ENCODE measurements at regions not wholly inside any gene's neighbourhood (a gene's known extent, or its start where the extent isn't known, plus 50 kb on each side); places are given as distances from the start of the nearest gene placed in this dataset.

DNA sequence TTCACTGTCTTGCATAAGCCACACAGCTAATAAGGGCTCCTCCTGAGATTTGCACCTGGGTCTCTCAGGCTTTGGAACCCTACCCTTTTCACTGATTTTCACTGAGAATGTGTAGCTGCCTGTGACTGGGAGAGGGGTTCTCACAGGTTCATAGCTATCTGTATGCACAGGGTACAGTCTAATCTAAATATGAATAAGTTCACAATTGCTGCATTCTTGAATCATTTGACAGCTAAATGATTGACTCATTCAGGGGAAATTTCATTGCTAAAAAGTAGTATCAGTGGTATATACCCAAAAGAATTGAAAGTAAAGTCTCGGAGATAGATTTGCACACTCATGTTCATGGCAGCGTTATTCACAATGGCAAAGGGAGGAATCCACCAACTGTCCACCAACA lies 140.7 kb downstream of the BOD1 start:
- DNase-seq, result no peak
- H3K4me1 Mint-ChIP-seq, result no peaks in the 10 kb centered on the region
- H3K4me3 Mint-ChIP-seq, result no peak overlapping the region
- no peaks in the 10 kb centered on the region for H3K9me3 Mint-ChIP-seq
- CTCF ChIA-PET, result no interaction called here
- no peak overlapping the region for H3K27ac Mint-ChIP-seq
- no peaks in the 10 kb centered on the region for H3K36me3 Mint-ChIP-seq
- no peaks in the 10 kb centered on the region for H3K27me3 Mint-ChIP-seq

GRCh38 chr5:173474881-173475287 lies 141.6 kb downstream of the BOD1 start:
- Mint-ChIP-seq H3K4me1 (no peaks in the 10 kb centered on the region), H3K4me3 (no peak overlapping the region), H3K27me3 (no peaks in the 10 kb centered on the region), H3K36me3 (no peaks in the 10 kb centered on the region), H3K9me3 (no peaks in the 10 kb centered on the region), H3K27ac (no peak overlapping the region)
- DNase-seq, result no peak
- CTCF ChIA-PET, result no interaction called here

GRCh38 chr5:173473288-173473687 lies 143.2 kb downstream of the BOD1 start:
- CTCF ChIA-PET, result no interaction called here
- no peaks in the 10 kb centered on the region for H3K36me3 Mint-ChIP-seq
- no peaks in the 10 kb centered on the region for H3K27me3 Mint-ChIP-seq
- H3K4me3 Mint-ChIP-seq, result no peak overlapping the region
- H3K4me1 Mint-ChIP-seq, result no peaks in the 10 kb centered on the region
- no peak overlapping the region for H3K27ac Mint-ChIP-seq
- no peak for DNase-seq
- no peaks in the 10 kb centered on the region for H3K9me3 Mint-ChIP-seq

- Mint-ChIP-seq H3K36me3 (no peaks in the 10 kb centered on the region), H3K4me1 (no peaks in the 10 kb centered on the region), H3K9me3 (no peaks in the 10 kb centered on the region), H3K4me3 (no peak overlapping the region), H3K27ac (no peak overlapping the region), H3K27me3 (no peaks in the 10 kb centered on the region)
- CTCF ChIA-PET, result no interaction called here
- no peak for DNase-seq
Measured at GRCh38 chr5:173472784-173473278, 143.6 kb downstream of the BOD1 start.

GRCh38 chr5:173472164-173472563 lies 143.9 kb upstream of the STC2 start:
- no peaks in the 10 kb centered on the region for H3K9me3 Mint-ChIP-seq
- no peaks in the 10 kb centered on the region for H3K4me1 Mint-ChIP-seq
- no peaks in the 10 kb centered on the region for H3K27me3 Mint-ChIP-seq
- H3K36me3 Mint-ChIP-seq, result no peaks in the 10 kb centered on the region
- DNase-seq, result no peak
- no peak overlapping the region for H3K27ac Mint-ChIP-seq
- H3K4me3 Mint-ChIP-seq, result no peak overlapping the region
- CTCF ChIA-PET, result no interaction called here

DNA sequence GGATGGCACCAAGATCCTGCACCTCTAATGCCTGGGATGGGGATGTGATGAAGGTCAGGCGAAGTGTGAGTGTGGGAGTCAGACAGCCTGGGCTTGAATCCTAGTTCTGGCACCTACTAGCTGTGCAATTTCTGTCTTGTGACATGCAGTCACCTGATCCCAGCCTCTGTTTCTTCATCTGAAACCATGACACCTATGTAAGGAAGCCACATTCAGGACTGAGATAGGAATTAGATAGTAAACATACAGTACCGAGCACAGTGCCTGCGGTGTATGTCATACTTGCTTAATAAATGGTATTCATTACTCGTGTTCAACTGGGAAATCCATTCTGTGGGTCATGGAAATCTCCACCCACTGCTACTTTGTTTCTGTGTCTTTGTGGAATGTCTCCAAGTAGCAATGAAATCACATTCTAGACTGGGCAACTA lies 140.6 kb upstream of the STC2 start:
- Mint-ChIP-seq H3K27me3 (no peaks in the 10 kb centered on the region), H3K9me3 (peaks cover 12% of the 10 kb centered on the region), H3K4me1 (no peaks in the 10 kb centered on the region), H3K27ac (no peak overlapping the region), H3K36me3 (no peaks in the 10 kb centered on the region), H3K4me3 (no peak overlapping the region)
- CTCF ChIA-PET, result no interaction called here
- DNase-seq, result no peak

GRCh38 chr5:173466227-173466626 lies 138.0 kb upstream of the STC2 start:
- H3K36me3 Mint-ChIP-seq, result no peaks in the 10 kb centered on the region
- no peak overlapping the region for H3K4me3 Mint-ChIP-seq

DNA sequence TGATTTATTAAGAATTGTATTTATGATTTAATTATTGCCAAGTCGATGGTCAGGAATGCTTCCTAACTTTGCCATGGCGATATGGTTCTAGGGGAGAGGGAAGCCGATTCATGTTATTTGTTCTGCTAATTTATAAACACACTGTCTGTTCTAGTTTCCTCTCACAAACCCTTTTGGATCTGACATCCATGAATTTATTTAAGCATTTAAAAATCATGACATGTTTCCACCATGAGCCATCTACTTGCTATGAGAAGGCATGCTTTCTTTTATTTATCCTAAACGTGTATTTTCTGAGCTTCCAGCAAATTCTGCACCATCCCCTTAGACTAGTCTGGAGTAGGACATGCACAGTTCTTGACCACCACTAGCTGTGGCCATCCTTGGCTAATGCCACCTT lies 136.6 kb upstream of the STC2 start:
- Mint-ChIP-seq H3K27me3 (peaks cover 3% of the 10 kb centered on the region), H3K36me3 (no peaks in the 10 kb centered on the region), H3K4me1 (no peaks in the 10 kb centered on the region), H3K9me3 (peaks cover 12% of the 10 kb centered on the region), H3K4me3 (no peak overlapping the region), H3K27ac (no peak overlapping the region)
- CTCF ChIA-PET, result no interaction called here
- DNase-seq, result no peak

More at GRCh38 chr5:173466227-173466626, 138.0 kb upstream of the STC2 start:
- Mint-ChIP-seq H3K27ac (no peak overlapping the region), H3K4me1 (no peaks in the 10 kb centered on the region), H3K27me3 (peaks cover 3% of the 10 kb centered on the region), H3K9me3 (peaks cover 12% of the 10 kb centered on the region)
- no peak for DNase-seq
- CTCF ChIA-PET, result no interaction called here

- no peak for DNase-seq
- Mint-ChIP-seq H3K27me3 (peaks cover 3% of the 10 kb centered on the region), H3K4me1 (no peaks in the 10 kb centered on the region), H3K27ac (no peak overlapping the region), H3K4me3 (no peak overlapping the region), H3K9me3 (peaks cover 12% of the 10 kb centered on the region), H3K36me3 (no peaks in the 10 kb centered on the region)
- CTCF ChIA-PET, result no interaction called here
Measured at GRCh38 chr5:173463207-173463606, 135.0 kb upstream of the STC2 start.

- DNase-seq, result no peak
- CTCF ChIA-PET, result no interaction called here
- no peaks in the 10 kb centered on the region for H3K4me1 Mint-ChIP-seq
- H3K27me3 Mint-ChIP-seq, result peaks cover 3% of the 10 kb centered on the region
- H3K36me3 Mint-ChIP-seq, result no peaks in the 10 kb centered on the region
- H3K27ac Mint-ChIP-seq, result no peak overlapping the region
- H3K9me3 Mint-ChIP-seq, result no peaks in the 10 kb centered on the region
- H3K4me3 Mint-ChIP-seq, result no peak overlapping the region
Measured at GRCh38 chr5:173458828-173459609, 130.8 kb upstream of the STC2 start.

GRCh38 chr5:173457482-173457881 lies 129.3 kb upstream of the STC2 start:
- H3K36me3 Mint-ChIP-seq, result no peaks in the 10 kb centered on the region
- no peaks in the 10 kb centered on the region for H3K4me1 Mint-ChIP-seq
- peaks cover 3% of the 10 kb centered on the region for H3K27me3 Mint-ChIP-seq
- no peak overlapping the region for H3K27ac Mint-ChIP-seq
- no peaks in the 10 kb centered on the region for H3K9me3 Mint-ChIP-seq
- H3K4me3 Mint-ChIP-seq, result no peak overlapping the region
- no peak for DNase-seq
- CTCF ChIA-PET, result no interaction called here

GRCh38 chr5:173456751-173457171 lies 128.5 kb upstream of the STC2 start:
- CTCF ChIA-PET, result no interaction called here
- no peaks in the 10 kb centered on the region for H3K36me3 Mint-ChIP-seq
- no peaks in the 10 kb centered on the region for H3K4me1 Mint-ChIP-seq
- no peak overlapping the region for H3K4me3 Mint-ChIP-seq
- no peaks in the 10 kb centered on the region for H3K9me3 Mint-ChIP-seq
- H3K27ac Mint-ChIP-seq, result no peak overlapping the region
- DNase-seq, result no peak
- peaks cover 3% of the 10 kb centered on the region for H3K27me3 Mint-ChIP-seq

DNA sequence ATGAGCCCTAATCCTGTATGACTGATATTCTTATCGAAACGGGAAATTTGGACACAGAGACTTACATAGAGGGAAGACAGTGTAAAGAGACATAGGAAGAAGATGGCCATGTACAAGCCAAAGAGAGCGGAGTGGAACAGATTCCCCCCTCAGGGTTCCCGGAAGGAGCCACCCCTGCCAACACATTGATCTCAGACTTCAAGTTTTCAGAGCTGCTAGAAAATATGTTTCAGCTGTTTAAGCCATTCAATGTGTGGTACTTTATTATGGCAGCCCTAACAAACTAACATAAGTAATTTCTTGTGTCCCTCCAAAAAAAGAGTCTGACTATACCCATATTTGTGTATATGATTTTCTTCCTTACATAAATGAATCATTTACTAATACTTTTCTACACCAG lies 128.0 kb upstream of the STC2 start:
- H3K4me3 Mint-ChIP-seq, result no peak overlapping the region
- DNase-seq, result no peak
- H3K9me3 Mint-ChIP-seq, result no peaks in the 10 kb centered on the region
- no peaks in the 10 kb centered on the region for H3K36me3 Mint-ChIP-seq
- H3K4me1 Mint-ChIP-seq, result no peaks in the 10 kb centered on the region
- H3K27ac Mint-ChIP-seq, result no peak overlapping the region
- CTCF ChIA-PET, result no interaction called here
- H3K27me3 Mint-ChIP-seq, result no peaks in the 10 kb centered on the region

DNA sequence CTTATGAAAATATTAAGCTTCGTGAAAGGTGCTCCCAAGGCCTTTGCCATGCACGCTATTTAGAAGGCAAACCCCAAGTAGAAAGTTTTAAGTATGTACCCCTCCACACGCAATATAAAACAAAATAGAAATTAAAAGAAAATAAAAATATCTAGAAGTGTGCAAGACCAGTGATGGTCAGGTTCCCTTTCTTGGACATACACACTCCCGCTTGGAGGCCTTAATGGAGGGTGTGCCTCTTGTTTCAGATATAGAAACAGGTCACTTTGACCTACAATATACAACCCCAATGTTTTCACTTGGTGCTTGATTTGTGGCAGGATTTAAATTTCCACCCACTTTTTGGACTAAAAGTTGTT lies 127.4 kb upstream of the STC2 start:
- Mint-ChIP-seq H3K27me3 (no peaks in the 10 kb centered on the region), H3K4me1 (no peaks in the 10 kb centered on the region), H3K9me3 (no peaks in the 10 kb centered on the region), H3K36me3 (no peaks in the 10 kb centered on the region), H3K4me3 (no peak overlapping the region), H3K27ac (no peak overlapping the region)
- DNase-seq, result no peak
- CTCF ChIA-PET, result no interaction called here

DNA sequence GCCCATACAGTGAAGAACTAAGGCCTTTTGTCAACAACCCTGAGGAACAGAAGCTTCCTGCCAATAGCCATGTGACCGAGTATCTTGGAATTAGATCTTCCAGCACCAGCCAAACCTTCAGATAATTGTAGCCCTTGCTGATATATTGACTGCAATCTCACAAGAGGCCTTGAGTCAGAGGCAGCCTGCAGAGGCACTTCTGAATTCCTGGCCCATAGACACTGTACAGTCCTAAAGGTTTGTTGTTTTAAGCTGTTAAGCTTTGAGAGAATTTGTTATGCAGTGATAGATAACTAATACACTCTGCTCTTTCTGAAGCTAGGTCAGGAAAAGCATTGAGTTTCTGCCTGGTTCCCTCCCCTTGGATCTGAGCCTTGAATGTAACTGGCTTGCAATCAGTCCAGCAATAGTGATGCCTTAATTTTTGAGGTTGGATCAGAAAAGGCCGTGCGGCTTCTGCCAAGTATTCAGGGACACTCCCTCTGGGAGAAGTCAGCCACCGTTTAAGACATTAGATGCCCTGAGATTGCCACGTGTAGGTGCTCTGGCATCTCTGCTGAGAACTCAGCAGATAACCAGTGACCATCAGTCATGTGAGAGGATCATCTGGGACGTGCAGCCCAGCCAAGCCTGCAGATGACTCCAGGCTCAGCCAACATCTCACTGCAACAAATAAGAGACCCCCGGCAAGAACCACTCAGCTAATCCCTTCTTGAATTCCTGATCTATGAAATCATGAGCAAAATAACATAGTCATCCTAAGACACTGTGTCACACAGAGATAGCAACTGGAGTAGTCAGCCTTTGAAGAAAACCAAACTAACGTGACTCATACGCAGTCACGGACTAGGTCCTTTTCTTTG lies 126.8 kb upstream of the STC2 start:
- no peak overlapping the region for H3K27ac Mint-ChIP-seq
- no peaks in the 10 kb centered on the region for H3K27me3 Mint-ChIP-seq
- H3K4me3 Mint-ChIP-seq, result no peak overlapping the region
- no peak for DNase-seq
- CTCF ChIA-PET, result no interaction called here
- H3K36me3 Mint-ChIP-seq, result no peaks in the 10 kb centered on the region
- no peaks in the 10 kb centered on the region for H3K9me3 Mint-ChIP-seq
- no peaks in the 10 kb centered on the region for H3K4me1 Mint-ChIP-seq

Data from activated naive CD4-positive, alpha-beta T cell treated with anti-CD3 and anti-CD28 coated beads, Interleukin-2, amount 10 ng/mL, durations not matched to agents 7 days and 5 days (primary cell).